HepG2 (cell line): ENCODE measurements at regions not wholly inside any gene's neighbourhood (a gene's known extent, or its start where the extent isn't known, plus 50 kb on each side); places are given as distances from the start of the nearest gene placed in this dataset.
"Not testable (repeated sequence)": the region's sequence is repeated elsewhere in the genome, so short reads cannot be mapped to it uniquely, and the experiment has no call there.

Experiments used
- ATAC-seq: fragments of 200-7000 bp; cut with Tn5 transposase; 3 replicates; pipeline ENCODE4 v1.9.1; 2020; ENCODE audit warnings: mild to moderate bottlenecking, moderate library complexity
- BruUV-seq: library from RNA; stranded (reverse); fragments of 400-500 nt; replicated peaks from 2 replicates; lab custom pipeline; 2021; lab: Mats Ljungman, UMichigan
- CTCF ChIA-PET: fragments of 300-600 bp; formaldehyde crosslinking; extraction: SDS; loops from one replicate; lab custom pipeline; 2021; ENCODE audit warnings: low total read pairs, inconsistent platforms, low intra/inter-chr PET ratio; lab: Yijun Ruan, JAX
- POLR2A ChIA-PET: fragments of 350-600 bp; sonication (Branson Sonifier 250); formaldehyde crosslinking; loops from one replicate; lab custom pipeline; 2020; ENCODE audit warnings: antibody characterized with exemption, inconsistent platforms; lab: Yijun Ruan, JAX
- DNase-seq: peaks from one replicate; pipeline ENCODE4 v3.0.0-alpha.2; 2015; ENCODE audit warnings: low spot score
- FAIRE-seq: peaks from 3 replicates; lab custom pipeline; 2011; peaks lifted over from hg19 to GRCh38; lab: Jason Lieb, UNC
- H2AFZ ChIP-seq: one replicate; pipeline ENCODE4 v1.6.1; 2011; ENCODE audit warnings: low read length, inconsistent platforms
- H3K27ac ChIP-seq: fragments of 300-600 bp; 3 replicates; pipeline ENCODE4 v1.8.0; 2011; ENCODE audit warnings: mixed run types, mild to moderate bottlenecking, mixed read lengths, low read length, inconsistent platforms; ENCODE audit not compliant: insufficient read depth; ENCODE audit errors: extremely low read length
- H3K27me3 ChIP-seq, 2 experiments: fragments of 200-600 bp in 1 of 2; 2 replicates in 1 of 2; 3 replicates in 1 of 2; pipeline versions ENCODE4 v1.6.0 to v1.8.0; 2011; ENCODE audit warnings: low read length in 2 of 2, mild to moderate bottlenecking in 2 of 2, moderate library complexity in 2 of 2, inconsistent platforms in 1 of 2; ENCODE audit not compliant: insufficient read depth in 2 of 2, control insufficient read depth in 1 of 2
- H3K36me3 ChIP-seq, 2 experiments: fragments of 200-600 bp in 1 of 2; replicated peaks in 1 of 2; 2 replicates in 1 of 2; 3 replicates in 1 of 2; pipeline versions ENCODE4 v1.5.1 to v1.8.0; 2011; ENCODE audit warnings: low read length in 2 of 2, inconsistent platforms in 1 of 2; ENCODE audit not compliant: insufficient read depth in 2 of 2, control insufficient read depth in 1 of 2
- H3K4me1 ChIP-seq: 2 replicates; pipeline ENCODE4 v1.5.1; 2012; ENCODE audit warnings: low read length, inconsistent platforms; ENCODE audit not compliant: insufficient read depth
- H3K4me2 ChIP-seq: 2 replicates; pipeline ENCODE4 v1.6.0; 2011; ENCODE audit warnings: low read depth, low read length, inconsistent platforms
- H3K4me3 ChIP-seq, 3 experiments: fragments of 200-600 bp in 1 of 3; sonication (generic), shearing (Covaris generic) in 1 of 3; replicated peaks in 1 of 3; 2 replicates each; pipeline ENCODE4 v1.5.1; 2011 to 2016; ENCODE audit warnings: low read length in 3 of 3, inconsistent platforms in 2 of 3, low read depth in 2 of 3, mild to moderate bottlenecking in 2 of 3, control low read depth in 1 of 3, mixed read lengths in 1 of 3; ENCODE audit not compliant: insufficient read depth in 1 of 3
- H3K79me2 ChIP-seq: one replicate; pipeline ENCODE4 v1.6.1; 2011; ENCODE audit warnings: low read length, inconsistent platforms; ENCODE audit not compliant: insufficient read depth
- H3K9ac ChIP-seq: 2 replicates; pipeline ENCODE4 v1.6.0; 2011; ENCODE audit warnings: mild to moderate bottlenecking, low read depth, low read length, inconsistent platforms; ENCODE audit not compliant: insufficient read depth
- H3K9me3 ChIP-seq: 2 replicates; pipeline ENCODE4 v1.5.1; 2012; ENCODE audit warnings: mild to moderate bottlenecking, low read length
- H4K20me1 ChIP-seq: 2 replicates; pipeline ENCODE4 v1.6.0; 2011; ENCODE audit warnings: inconsistent platforms, mild to moderate bottlenecking, low read length, moderate library complexity; ENCODE audit not compliant: insufficient read depth
- BHLHE40 ChIP-seq: IDR thresholded peaks from 2 replicates; pipeline ENCODE4 v1.6.1; 2011; ENCODE audit warnings: low read length, improper control_type of control experiment
- CTCF ChIP-seq: sonication (generic); formaldehyde crosslinking; IDR thresholded peaks from 2 replicates; pipeline ENCODE4 v1.5.0; 2020; ENCODE audit warnings: mild to moderate bottlenecking, missing genetic modification reagents, moderate library complexity
- FOXK2 ChIP-seq: fragments of 450-650 bp; IDR thresholded peaks from 2 replicates; pipeline ENCODE4 v1.6.1; 2016
- MNT ChIP-seq: fragments of 450-650 bp; IDR thresholded peaks from 2 replicates; pipeline ENCODE4 v1.6.1; 2016
- SOX6 ChIP-seq, 2 experiments: fragments of 450-650 bp in 1 of 2; sonication (generic) in 1 of 2; formaldehyde crosslinking in 1 of 2; IDR thresholded peaks; 2 replicates each; pipeline versions ENCODE4 v1.4.0 to v1.6.1; 2017 to 2020; ENCODE audit warnings: antibody characterized with exemption in 1 of 2, mild to moderate bottlenecking in 1 of 2, missing genetic modification reagents in 1 of 2
- TRIM22 ChIP-seq: fragments of 450-650 bp; IDR thresholded peaks from 2 replicates; pipeline ENCODE4 v1.6.1; 2017
- ZNF207 ChIP-seq: fragments of 450-650 bp; IDR thresholded peaks from 2 replicates; pipeline ENCODE4 v1.6.1; 2016; ENCODE audit warnings: antibody characterized with exemption, borderline replicate concordance
- ZNF468 ChIP-seq: sonication (generic); formaldehyde crosslinking; IDR thresholded peaks from 2 replicates; pipeline ENCODE4 v1.8.0; 2022; ENCODE audit warnings: mild to moderate bottlenecking, moderate library complexity, missing genetic modification reagents
- WGBS: methylation state at CpG from one replicate; pipeline ENCODE4 v1.1.6; 2017; ENCODE audit warnings: low lambda C conversion rate; 5-methylcytosine and 5-hydroxymethylcytosine counted together
- in situ Hi-C: cut with HindIII; loops from 2 replicates; pipeline ENCODE4 v1.10.0; 2017; ENCODE audit warnings: low pct_unique_long_range_greater_than_20kb; ENCODE audit not compliant: extremely low pct_ligation_motif_present
- intact Hi-C: fragments of 100-400 bp; cut with micrococcal nuclease; formaldehyde crosslinking; loops from one replicate; pipeline ENCODE4 v1.10.0; 2022; ENCODE audit not compliant: unreplicated experiment

- TF ChIP-seq MNT: peak; percentile 79
- 0 out of 2 replicates have a peak, but pooled peaks have one; percentile 22 for TF ChIP-seq ZNF468 (CRISPR knock-in tag)
- peak; percentile 82; the same call in 1 of the 2 replicates for TF ChIP-seq ZNF207
- peak; percentile 85; the same call in 1 of the 2 replicates for TF ChIP-seq SOX6 (IDR thresholded peaks at IDR 0.05)
- TF ChIP-seq SOX6 (CRISPR knock-in tag; IDR thresholded peaks at IDR 0.05): not testable (repeated sequence)
- peak; percentile 12; the same call in 1 of the 2 replicates for TF ChIP-seq TRIM22
- TF ChIP-seq FOXK2: peak; percentile 6; the same call in 1 of the 2 replicates
Measured at GRCh38 chr2:237212356-237213279, 126.9 kb downstream of the COPS8 start (continued).

GRCh38 chr2:237213315-237214022, 127.8 kb downstream of the COPS8 start:
- ChIA-PET POLR2A (no interaction called here), CTCF (no interaction called here)
- Histone ChIP-seq H3K4me1 (no peaks in the 10 kb centered on the region), H3K79me2 (no peaks in the 10 kb centered on the region), H2AFZ (no peak overlapping the region), H3K27me3 (peaks cover 0 to 18% of the 10 kb centered on the region in 2 experiments; a peak in 3 of 5 replicates), H3K4me2 (no peak overlapping the region), H3K36me3 (no peaks in the 10 kb centered on the region), H3K9ac (no peak overlapping the region), H4K20me1 (no peaks in the 10 kb centered on the region), H3K27ac (no peak overlapping the region), H3K4me3 (no peak overlapping the region), H3K9me3 (peaks cover 15% of the 10 kb centered on the region)
- TF ChIP-seq BHLHE40 (no peak), CTCF (CRISPR knock-in tag) (no peak)
- no peak for FAIRE-seq
- intact Hi-C loops (no loop called here), in situ Hi-C loops (no loop called here)
- BruUV-seq: no TSS peak
- 24% methylated on average over 10 of the region's 10 CpGs for WGBS
- ATAC-seq: peak; percentile 63
- no peak for DNase-seq
